HG02623 (cell line): ENCODE measurements at regions not wholly inside any gene's neighbourhood (a gene's known extent, or its start where the extent isn't known, plus 50 kb on each side); places are given as distances from the start of the nearest gene placed in this dataset.
"Not testable (repeated sequence)": the region's sequence is repeated elsewhere in the genome, so short reads cannot be mapped to it uniquely, and the experiment has no call there.

Source experiments
- ATAC-seq: cut with Tn5 transposase; IDR thresholded peaks from one replicate; pipeline ENCODE4 v1.9.1; 2021; ENCODE audit warnings: moderate library complexity; ENCODE audit not compliant: unreplicated experiment

GRCh38 chr16:48057048-48057447, 98.7 kb downstream of the ABCC12 start:
- ATAC-seq, result no peak

DNA sequence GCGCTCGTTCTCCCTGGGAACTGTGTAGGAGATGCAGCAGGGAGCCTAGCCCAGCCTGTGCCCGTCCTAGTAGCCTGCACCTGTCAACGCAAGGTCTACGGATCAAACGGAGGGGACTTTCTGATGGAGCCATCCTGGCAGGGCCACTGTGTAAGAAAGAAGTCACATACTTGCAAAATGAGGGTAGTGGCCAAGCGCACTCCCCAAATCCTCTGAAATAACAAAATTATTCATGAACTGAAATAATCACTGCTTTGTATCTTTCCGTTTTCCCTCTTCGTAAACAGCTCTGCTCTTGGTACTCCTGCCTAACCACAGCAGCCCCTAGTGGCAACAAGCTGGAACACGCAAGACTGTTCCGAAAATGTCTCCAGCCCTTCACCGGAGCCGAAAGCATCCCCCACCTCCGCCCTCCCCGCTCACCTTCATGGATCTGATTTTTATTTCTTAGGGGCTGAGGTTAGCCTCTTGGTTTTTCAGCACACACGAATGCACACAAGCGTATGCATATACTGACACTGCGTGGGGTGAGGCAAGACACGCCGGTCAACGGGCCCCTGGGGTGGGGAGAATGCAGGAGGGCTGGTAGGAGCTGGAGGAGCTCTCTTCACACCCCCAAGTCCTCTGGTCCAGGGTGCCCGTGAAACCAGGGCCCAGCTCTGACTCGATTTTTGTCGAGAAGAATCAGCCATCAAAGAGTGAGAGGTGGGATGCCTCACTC, 100.8 kb downstream of the ABCC12 start:
- ATAC-seq, result peak; percentile 71

- ATAC-seq, result no peak
Observed at GRCh38 chr16:48053418-48053745, 102.4 kb downstream of the ABCC12 start.

- ATAC-seq, result no peak
Observed at GRCh38 chr16:48052731-48053417, 102.9 kb downstream of the ABCC12 start.

DNA sequence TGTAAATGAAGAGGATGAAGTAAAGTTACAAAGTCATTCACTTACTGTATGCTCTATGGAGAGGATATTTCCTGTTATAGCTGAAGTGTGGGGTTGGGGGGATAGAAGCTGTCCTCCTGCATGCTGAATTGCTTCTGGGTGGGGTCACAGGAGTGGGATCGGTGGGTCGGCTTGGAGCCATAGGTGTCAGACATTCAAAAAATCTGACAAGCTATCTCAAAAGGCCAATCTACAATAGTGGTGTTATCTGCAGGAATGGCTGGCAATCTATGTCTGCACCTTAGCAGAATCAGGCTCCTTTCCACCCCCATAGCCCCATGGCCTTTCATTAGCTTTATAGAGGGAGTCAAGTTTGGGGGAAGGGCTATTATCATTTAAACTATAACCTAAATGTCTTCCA, 104.9 kb downstream of the ABCC12 start:
- ATAC-seq, result no peak

DNA sequence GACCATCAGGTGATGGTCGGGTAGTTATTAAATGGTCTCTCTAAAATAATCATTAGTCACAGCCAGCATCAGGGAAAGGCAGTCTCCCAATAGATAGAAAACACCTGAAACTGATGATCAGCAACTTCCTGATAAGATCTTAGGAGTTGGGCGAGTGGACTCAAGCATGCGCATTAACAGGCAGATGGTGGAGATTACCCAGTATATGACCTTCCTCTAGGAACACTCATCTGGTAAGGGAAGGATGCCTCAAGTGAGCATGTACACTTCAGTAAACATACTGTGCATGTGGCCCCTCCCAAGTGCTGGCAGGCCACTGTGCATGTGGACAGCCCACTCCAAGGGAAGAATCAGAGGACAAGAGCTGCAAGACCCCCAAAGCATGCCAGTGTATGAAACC, 105.9 kb downstream of the ABCC12 start:
- no peak for ATAC-seq

GRCh38 chr16:48047720-48048119, 108.1 kb downstream of the ABCC12 start:
- no peak for ATAC-seq

DNA sequence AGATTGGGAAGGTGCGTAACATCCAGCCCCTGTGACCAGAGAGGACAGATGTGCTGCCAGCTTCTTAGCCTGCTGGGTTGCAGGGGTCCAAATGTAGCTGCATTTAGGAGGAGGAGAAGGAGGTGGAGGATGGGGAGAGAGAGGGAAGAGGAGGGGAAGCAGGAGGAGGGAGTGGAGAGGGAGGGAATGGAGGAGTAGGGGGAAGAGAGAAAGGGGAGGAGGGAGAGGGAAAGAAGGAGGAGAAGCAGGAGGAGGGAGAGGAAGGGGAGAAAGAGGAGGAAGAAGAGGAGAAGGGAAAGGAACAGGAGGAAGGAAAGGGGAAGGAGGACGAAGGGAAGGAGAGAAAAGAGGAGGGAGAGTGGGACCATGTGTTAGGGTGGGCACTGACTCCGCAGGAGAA, 108.6 kb downstream of the ABCC12 start:
- no peak for ATAC-seq

DNA sequence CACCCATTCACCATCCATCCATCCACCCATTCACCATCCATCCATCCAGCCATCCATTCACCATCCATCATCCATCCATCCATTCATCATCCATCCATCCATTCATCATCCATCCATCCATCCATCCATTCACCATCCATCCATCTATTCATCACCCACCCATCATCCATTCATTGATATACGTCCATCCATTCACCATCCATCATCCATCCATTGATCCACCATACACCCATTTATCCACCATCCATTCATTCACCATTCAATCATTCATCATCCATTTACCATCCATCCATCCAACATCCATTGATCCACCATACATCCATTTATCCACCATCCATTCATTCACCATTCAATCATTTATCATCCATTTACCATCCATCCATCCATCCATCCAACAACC, 111.7 kb downstream of the ABCC12 start:
- no peak for ATAC-seq

- ATAC-seq, result no peak
Observed at GRCh38 chr16:48041981-48042421, 113.8 kb downstream of the ABCC12 start.

DNA sequence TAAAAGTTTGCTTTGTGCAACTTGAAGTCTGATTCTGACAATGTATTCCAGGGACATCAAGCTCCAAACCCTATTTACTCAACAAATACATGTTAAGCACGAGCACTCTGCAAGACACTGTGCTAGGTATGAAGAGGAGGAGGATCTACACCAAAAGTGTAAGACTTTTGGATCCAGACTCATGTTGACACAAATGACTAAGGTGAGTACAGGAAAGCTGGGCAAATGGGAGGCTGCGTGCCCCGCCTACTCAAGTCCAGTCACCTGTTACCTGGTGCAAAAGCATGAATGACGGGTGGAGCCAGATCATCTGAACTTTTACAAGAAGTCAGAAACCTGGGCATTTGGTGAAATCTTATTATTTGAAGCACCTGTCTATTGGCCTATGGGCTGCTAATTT, 120.7 kb downstream of the ABCC12 start:
- ATAC-seq, result no peak

- ATAC-seq, result no peak
Observed at GRCh38 chr16:48030926-48031325, 124.9 kb downstream of the ABCC12 start.

GRCh38 chr16:48029768-48030167, 126.0 kb downstream of the ABCC12 start:
- ATAC-seq, result no peak

GRCh38 chr16:48025359-48025758, 130.4 kb downstream of the ABCC12 start:
- no peak for ATAC-seq

GRCh38 chr16:48024042-48024441, 131.8 kb downstream of the ABCC12 start:
- ATAC-seq, result no peak

DNA sequence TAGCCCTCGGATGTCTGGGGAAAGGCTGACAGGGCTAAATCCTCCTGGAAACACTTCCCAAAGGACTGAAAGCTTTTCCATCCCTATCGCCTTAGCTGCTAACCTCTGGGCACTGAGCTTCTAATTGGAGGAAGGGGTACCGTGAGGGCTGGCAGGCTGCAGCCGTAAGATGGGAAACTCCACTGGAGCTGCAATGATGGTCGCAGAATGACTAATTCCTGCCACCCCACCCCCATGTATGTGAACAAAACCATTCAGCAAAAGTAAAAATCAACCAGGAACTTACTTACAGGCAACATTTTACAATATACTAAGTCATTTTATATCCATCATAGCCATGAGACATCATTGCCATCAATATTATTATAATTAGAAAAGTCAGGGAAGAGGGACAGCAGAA, 133.3 kb downstream of the ABCC12 start:
- ATAC-seq, result no peak

GRCh38 chr16:48020617-48021016, 135.2 kb downstream of the ABCC12 start:
- not testable (repeated sequence) for ATAC-seq

DNA sequence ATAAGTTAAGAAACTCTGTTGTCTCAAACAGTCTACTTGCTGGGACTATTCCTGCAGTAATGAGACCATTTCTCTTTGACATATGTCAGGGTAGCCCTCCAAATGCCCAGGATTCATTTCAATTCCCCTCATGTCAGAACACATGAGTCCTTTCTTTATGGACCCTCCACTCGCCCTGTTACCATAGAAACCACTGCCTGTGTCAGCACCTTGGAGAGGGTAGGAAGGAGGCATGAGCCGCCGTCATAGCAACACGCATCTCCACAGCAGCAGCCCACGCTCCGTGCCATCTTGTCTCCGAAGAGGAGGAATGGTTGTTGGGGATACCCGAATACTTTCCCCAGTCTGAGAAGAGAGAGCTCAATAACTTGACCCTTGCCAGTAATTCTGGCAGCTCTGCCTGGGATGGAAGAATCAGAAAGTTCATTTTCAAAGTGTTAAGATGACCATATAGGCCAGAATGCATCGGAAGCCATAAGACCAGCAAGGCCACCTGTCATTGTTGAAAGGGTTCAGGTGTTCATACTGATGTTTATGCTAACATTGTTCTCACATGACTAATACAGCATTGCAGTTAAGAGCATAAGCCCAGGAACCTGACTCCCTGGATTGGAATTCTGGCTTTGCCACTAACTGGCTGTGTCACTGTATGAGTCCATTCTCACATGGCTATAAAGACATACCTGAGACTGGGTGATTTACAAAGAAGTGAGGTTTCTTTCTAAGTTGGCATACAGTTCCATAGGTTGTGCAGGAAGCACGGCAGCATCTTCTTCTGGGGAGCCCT, 141.3 kb downstream of the ABCC12 start:
- no peak for ATAC-seq

- no peak for ATAC-seq
Observed at GRCh38 chr16:48013491-48013901, 142.3 kb downstream of the ABCC12 start.

DNA sequence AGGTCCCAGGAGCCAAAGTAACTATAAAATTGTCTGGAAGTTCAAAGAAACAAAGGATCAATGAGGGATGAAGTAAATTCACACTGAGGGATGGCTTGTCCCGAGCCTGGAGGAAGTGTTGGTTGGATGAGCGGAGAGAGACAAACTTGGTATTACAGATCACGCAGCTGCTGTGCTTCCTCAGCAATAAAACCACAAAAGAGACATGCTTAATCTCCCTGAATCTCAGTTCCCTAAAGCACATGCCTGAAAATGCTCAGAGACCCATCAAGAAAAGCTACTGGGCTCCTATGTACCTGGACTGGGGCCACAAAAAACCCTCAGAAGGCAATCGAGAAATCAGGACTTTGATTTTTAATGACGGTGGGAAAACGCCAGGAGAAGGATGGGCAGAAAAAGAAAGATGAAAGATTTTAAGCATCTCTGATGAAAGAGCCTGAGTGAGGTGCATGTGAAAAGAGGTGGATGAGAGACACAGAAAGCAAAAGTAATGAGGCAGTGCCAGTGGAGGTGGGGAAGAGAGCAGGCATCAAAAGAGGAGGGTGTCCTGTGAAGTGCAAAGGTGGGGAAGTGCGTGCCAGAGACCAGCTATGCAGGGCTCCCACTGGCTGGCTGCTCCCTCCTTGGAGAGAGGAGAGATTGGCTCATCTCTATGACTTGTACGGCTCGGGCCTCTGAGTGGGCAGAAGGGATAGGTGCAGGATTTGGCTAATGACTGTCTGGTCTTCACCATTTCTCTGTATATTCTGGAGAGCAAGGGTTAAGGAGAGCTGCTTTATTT, 143.7 kb downstream of the ABCC12 start:
- no peak for ATAC-seq

DNA sequence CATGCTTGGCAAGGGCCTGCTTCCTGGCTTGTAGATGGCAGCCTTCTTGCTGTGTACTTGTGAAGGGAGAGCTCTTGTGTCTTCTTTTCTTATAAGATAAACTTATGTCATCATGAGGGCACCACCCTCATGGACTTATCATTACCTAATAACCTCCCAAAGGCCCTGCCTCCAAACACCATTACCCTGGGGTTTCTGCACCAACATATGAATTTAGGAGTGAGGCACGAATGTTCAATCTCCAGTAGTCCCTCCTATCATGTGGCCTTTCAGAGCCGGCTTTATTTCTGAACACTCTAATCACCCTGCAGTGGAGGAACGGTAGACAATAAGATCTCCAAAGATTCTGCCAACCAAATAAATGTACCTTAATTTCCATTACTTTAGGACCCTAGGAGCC, 144.3 kb downstream of the ABCC12 start:
- ATAC-seq, result no peak
